SK-N-MC (cell line): ENCODE measurements at regions not wholly inside any gene's neighbourhood (a gene's known extent, or its start where the extent isn't known, plus 50 kb on each side); places are given as distances from the start of the nearest gene placed in this dataset.

Source experiments
- EZH2 ChIP-seq: fragments of 200-600 bp; sonication (generic); IDR thresholded peaks from one replicate; pipeline ENCODE4 v1.6.1; 2017; ENCODE audit warnings: antibody characterized with exemption
- FOXP2 ChIP-seq: optimal IDR thresholded peaks from 2 replicates; pipeline ENCODE3; 2011; ENCODE audit warnings: mild to moderate bottlenecking, moderate library complexity; ENCODE audit not compliant: insufficient read depth; ENCODE audit errors: extremely low read length, control extremely low read depth
- POLR2AphosphoS5 ChIP-seq: IDR thresholded peaks from 2 replicates; pipeline ENCODE4 v1.6.1; 2012; ENCODE audit warnings: mild to moderate bottlenecking, low read depth, low read length, borderline replicate concordance

DNA sequence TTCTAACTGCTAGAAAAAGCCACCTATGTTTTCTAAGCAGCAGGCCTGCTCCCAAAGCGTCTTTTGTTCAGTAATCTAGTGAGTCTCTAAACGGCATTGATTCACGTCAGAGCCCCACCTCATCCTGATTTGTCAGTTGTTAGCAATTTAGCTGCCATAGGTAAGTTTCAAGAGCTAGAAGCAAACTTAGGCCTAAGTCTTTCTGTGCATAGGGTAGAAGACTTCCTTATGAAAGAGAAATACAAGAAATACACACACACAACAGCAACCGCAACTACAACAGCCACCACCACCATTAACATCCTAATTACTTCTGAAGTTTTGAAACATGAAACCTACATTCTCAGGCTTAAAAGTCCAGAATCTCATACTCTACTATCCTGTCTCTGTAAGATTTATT lies 531.1 kb upstream of the SPANXN1 start:
- TF ChIP-seq POLR2AphosphoS5 (no peak), EZH2 (no peak), FOXP2 (no peak)
